NCI-H1105 (cell line): ENCODE measurements at regions not wholly inside any gene's neighbourhood (a gene's known extent, or its start where the extent isn't known, plus 50 kb on each side); places are given as distances from the start of the nearest gene placed in this dataset.
"Not testable (repeated sequence)": the region's sequence is repeated elsewhere in the genome, so short reads cannot be mapped to it uniquely, and the experiment has no call there.

Source experiments
- DNase-seq: peaks from one replicate; lab custom pipeline; 2025; lab: John Stamatoyannopoulos, UW

- DNase-seq, result no peak
Observed at GRCh38 chr3:23706111-23706510, 99.6 kb upstream of the UBE2E1 start.

GRCh38 chr3:23709987-23710386 is 95.8 kb upstream of the UBE2E1 start:
- DNase-seq, result no peak

- no peak for DNase-seq
Observed at GRCh38 chr3:23710555-23710954, 95.2 kb upstream of the UBE2E1 start.

GRCh38 chr3:23711916-23712494 is 93.8 kb upstream of the UBE2E1 start:
- no peak for DNase-seq

GRCh38 chr3:23712656-23713559 is 92.8 kb upstream of the UBE2E1 start:
- no peak for DNase-seq

GRCh38 chr3:23713641-23714040 is 92.1 kb upstream of the UBE2E1 start:
- DNase-seq, result no peak

GRCh38 chr3:23720059-23720458 is 85.7 kb upstream of the UBE2E1 start:
- no peak for DNase-seq

- DNase-seq, result no peak
Observed at GRCh38 chr3:23720885-23721284, 84.9 kb upstream of the UBE2E1 start.

- DNase-seq, result no peak
Observed at GRCh38 chr3:23723141-23723540, 82.6 kb upstream of the UBE2E1 start.

GRCh38 chr3:23723930-23724329 is 81.8 kb upstream of the UBE2E1 start:
- no peak for DNase-seq

- no peak for DNase-seq
Observed at GRCh38 chr3:23726811-23727548, 78.8 kb upstream of the UBE2E1 start.

GRCh38 chr3:23728601-23729117 is 77.1 kb upstream of the UBE2E1 start:
- DNase-seq, result no peak

GRCh38 chr3:23729362-23729761 is 76.4 kb upstream of the UBE2E1 start:
- not testable (repeated sequence) for DNase-seq

- no peak for DNase-seq
Observed at GRCh38 chr3:23734481-23734880, 71.3 kb upstream of the UBE2E1 start.

GRCh38 chr3:23735062-23735461 is 70.7 kb upstream of the UBE2E1 start:
- no peak for DNase-seq

GRCh38 chr3:23735535-23736326 is 70.0 kb upstream of the UBE2E1 start:
- DNase-seq, result peak; percentile 47

- DNase-seq, result no peak
Observed at GRCh38 chr3:23738944-23739343, 66.8 kb upstream of the UBE2E1 start.

- DNase-seq, result no peak
Observed at GRCh38 chr3:23739536-23739935, 66.2 kb upstream of the UBE2E1 start.

GRCh38 chr3:23740517-23740965 is 65.2 kb upstream of the UBE2E1 start:
- no peak for DNase-seq

- no peak for DNase-seq
Observed at GRCh38 chr3:23741036-23741706, 64.6 kb upstream of the UBE2E1 start.

- peak; percentile 49 for DNase-seq
Observed at GRCh38 chr3:23743141-23743784, 62.5 kb upstream of the UBE2E1 start.
